PC-9 (cell line): ENCODE measurements at regions not wholly inside any gene's neighbourhood (a gene's known extent, or its start where the extent isn't known, plus 50 kb on each side); places are given as distances from the start of the nearest gene placed in this dataset.

ENCODE experiments used
- EZH2 ChIP-seq: fragments of 200-600 bp; sonication (generic); IDR thresholded peaks from 2 replicates; pipeline ENCODE4 v1.8.0; 2017; ENCODE audit warnings: antibody characterized with exemption, low read depth
- TF ChIP-seq, protein P1 (sequence below): fragments of 200-600 bp; sonication (generic); conservative IDR thresholded peaks from 2 replicates; pipeline ENCODE4 v1.6.1; 2017; ENCODE audit warnings: mixed run types, antibody characterized with exemption, mild to moderate bottlenecking, moderate library complexity

DNA sequence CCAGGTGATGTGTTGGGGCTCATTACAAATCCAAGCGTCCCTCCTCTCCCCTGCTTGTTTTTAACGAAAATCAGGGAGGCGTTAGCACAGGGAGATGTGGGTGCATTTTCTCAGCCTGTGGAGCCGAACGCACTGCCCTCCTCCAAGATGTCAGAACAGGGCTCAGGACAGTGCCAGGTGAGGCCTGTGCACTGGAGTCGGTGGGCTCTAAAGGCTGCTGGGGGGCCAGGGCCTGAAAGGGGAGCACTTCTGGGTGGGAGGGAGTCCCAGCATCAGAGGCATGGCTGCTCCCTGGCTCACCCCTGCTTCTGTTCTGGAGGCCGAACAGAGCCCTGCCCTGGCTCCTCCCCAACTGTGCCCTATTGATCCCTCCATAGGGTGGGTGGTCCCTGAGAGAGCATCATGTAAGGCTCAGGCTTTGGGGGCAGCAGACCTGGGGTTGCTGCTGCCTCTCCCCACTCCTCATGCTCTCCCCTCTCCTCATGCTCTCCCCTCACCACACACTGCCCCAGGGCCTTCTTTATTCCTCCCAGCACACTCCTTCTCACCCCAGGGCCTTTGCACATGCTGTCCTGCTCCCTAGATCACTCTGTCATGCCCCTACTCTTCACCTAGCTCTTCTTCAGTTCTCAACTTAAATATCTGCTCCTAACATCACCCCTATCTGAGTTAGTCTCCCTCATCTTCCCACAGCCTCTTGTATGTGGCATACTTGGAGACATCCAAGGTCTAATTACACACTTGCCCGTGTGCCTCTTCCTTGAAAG lies 725.2 kb downstream of the PTPRU start:
- TF ChIP-seq, protein P1, sequence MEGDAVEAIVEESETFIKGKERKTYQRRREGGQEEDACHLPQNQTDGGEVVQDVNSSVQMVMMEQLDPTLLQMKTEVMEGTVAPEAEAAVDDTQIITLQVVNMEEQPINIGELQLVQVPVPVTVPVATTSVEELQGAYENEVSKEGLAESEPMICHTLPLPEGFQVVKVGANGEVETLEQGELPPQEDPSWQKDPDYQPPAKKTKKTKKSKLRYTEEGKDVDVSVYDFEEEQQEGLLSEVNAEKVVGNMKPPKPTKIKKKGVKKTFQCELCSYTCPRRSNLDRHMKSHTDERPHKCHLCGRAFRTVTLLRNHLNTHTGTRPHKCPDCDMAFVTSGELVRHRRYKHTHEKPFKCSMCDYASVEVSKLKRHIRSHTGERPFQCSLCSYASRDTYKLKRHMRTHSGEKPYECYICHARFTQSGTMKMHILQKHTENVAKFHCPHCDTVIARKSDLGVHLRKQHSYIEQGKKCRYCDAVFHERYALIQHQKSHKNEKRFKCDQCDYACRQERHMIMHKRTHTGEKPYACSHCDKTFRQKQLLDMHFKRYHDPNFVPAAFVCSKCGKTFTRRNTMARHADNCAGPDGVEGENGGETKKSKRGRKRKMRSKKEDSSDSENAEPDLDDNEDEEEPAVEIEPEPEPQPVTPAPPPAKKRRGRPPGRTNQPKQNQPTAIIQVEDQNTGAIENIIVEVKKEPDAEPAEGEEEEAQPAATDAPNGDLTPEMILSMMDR, result no peak
- TF ChIP-seq EZH2, result no peak
